ENCODE measurements at regions not wholly inside any gene's neighbourhood (a gene's known extent, or its start where the extent isn't known, plus 50 kb on each side); places are given as distances from the start of the nearest gene placed in this dataset.

DNA sequence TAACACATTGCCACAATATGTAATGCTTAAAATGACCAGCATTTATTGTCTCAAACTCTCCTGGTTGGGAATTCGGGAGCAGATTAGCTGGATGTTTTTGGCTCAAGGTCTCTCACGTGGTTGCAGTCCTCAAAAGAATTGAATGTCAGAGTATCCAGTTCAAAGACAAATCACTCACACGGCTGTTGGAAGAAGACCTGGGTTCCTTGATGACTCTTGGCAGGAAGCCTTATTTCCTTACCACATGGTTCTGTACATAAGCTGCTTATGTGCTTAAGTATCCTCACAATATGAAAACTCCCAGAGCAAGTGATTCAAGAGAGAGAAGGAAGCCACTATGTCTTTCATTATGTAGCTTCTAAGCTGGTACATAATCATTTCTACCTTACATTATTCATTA is 230.3 kb upstream of the PTPRD start:
- TF ChIP-seq, protein P1, sequence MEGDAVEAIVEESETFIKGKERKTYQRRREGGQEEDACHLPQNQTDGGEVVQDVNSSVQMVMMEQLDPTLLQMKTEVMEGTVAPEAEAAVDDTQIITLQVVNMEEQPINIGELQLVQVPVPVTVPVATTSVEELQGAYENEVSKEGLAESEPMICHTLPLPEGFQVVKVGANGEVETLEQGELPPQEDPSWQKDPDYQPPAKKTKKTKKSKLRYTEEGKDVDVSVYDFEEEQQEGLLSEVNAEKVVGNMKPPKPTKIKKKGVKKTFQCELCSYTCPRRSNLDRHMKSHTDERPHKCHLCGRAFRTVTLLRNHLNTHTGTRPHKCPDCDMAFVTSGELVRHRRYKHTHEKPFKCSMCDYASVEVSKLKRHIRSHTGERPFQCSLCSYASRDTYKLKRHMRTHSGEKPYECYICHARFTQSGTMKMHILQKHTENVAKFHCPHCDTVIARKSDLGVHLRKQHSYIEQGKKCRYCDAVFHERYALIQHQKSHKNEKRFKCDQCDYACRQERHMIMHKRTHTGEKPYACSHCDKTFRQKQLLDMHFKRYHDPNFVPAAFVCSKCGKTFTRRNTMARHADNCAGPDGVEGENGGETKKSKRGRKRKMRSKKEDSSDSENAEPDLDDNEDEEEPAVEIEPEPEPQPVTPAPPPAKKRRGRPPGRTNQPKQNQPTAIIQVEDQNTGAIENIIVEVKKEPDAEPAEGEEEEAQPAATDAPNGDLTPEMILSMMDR (IDR thresholded peaks at IDR 0.05) = no peak
- TF ChIP-seq NFE2L1 (CRISPR knock-in tag; IDR thresholded peaks at IDR 0.05) (no peak), MXD4 (CRISPR knock-in tag; IDR thresholded peaks at IDR 0.05; ENCODE audit: borderline replicate concordance) (no peak), ETV6 (CRISPR knock-in tag; IDR thresholded peaks at IDR 0.05) (no peak), IRF2 (CRISPR knock-in tag; IDR thresholded peaks at IDR 0.05; ENCODE audit: borderline replicate concordance, low read depth) (no peak), RELA (CRISPR knock-in tag; IDR thresholded peaks at IDR 0.05; ENCODE audit: borderline replicate concordance) (no peak)
- TF ChIP-seq, protein P2, sequence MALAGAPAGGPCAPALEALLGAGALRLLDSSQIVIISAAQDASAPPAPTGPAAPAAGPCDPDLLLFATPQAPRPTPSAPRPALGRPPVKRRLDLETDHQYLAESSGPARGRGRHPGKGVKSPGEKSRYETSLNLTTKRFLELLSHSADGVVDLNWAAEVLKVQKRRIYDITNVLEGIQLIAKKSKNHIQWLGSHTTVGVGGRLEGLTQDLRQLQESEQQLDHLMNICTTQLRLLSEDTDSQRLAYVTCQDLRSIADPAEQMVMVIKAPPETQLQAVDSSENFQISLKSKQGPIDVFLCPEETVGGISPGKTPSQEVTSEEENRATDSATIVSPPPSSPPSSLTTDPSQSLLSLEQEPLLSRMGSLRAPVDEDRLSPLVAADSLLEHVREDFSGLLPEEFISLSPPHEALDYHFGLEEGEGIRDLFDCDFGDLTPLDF (CRISPR knock-in tag; IDR thresholded peaks at IDR 0.05) = no peak
